SK-N-SH (cell line): ENCODE measurements at regions not wholly inside any gene's neighbourhood (a gene's known extent, or its start where the extent isn't known, plus 50 kb on each side); places are given as distances from the start of the nearest gene placed in this dataset.

Experiments
- CTCF ChIP-seq: fragments of 200-600 bp; sonication (generic); IDR thresholded peaks from 2 replicates; pipeline ENCODE4 v1.6.1; 2017; ENCODE audit warnings: antibody characterized with exemption, mild to moderate bottlenecking, moderate library complexity
- FOXJ3 ChIP-seq: sonication (generic); formaldehyde crosslinking; IDR thresholded peaks from 2 replicates; pipeline ENCODE4 v1.5.1; 2020; ENCODE audit warnings: mild to moderate bottlenecking, missing genetic modification reagents
- FOXM1 ChIP-seq: IDR thresholded peaks from 2 replicates; pipeline ENCODE4 v1.4.0; 2012; ENCODE audit warnings: low read depth, mild to moderate bottlenecking
- RAD21 ChIP-seq: IDR thresholded peaks from 2 replicates; pipeline ENCODE4 v1.6.1; 2012; ENCODE audit warnings: mild to moderate bottlenecking, low read length
- REST ChIP-seq: IDR thresholded peaks from 2 replicates; pipeline ENCODE4 v1.6.1; 2012; ENCODE audit warnings: mild to moderate bottlenecking, low read depth, low read length, moderate library complexity
- RFX5 ChIP-seq: IDR thresholded peaks from 2 replicates; pipeline ENCODE4 v1.6.1; 2012; ENCODE audit warnings: mild to moderate bottlenecking, improper control_type of control experiment, low read length
- TAF1 ChIP-seq: IDR thresholded peaks from 2 replicates; pipeline ENCODE4 v1.6.1; 2012; ENCODE audit warnings: low read depth, mild to moderate bottlenecking, low read length, moderate library complexity, borderline replicate concordance
- TEAD4 ChIP-seq: IDR thresholded peaks from 2 replicates; pipeline ENCODE4 v1.4.0; 2012; ENCODE audit warnings: mild to moderate bottlenecking, borderline replicate concordance; ENCODE audit not compliant: insufficient read depth

- TF ChIP-seq TAF1 (no peak), FOXM1 (no peak), FOXJ3 (no peak), TEAD4 (no peak), REST (no peak), RAD21 (no peak), RFX5 (no peak), CTCF (no peak)
Measured at GRCh38 chr7:68205826-68206225, 1209.2 kb downstream of the TYW1 start.
